HG03565 (cell line): ENCODE measurements at regions not wholly inside any gene's neighbourhood (a gene's known extent, or its start where the extent isn't known, plus 50 kb on each side); places are given as distances from the start of the nearest gene placed in this dataset.
A peak's percentile ranks its signal among the peaks of the same experiment; 100 is the strongest.
"Not testable (repeated sequence)": the region's sequence is repeated elsewhere in the genome, so short reads cannot be mapped to it uniquely, and the experiment has no call there.

ENCODE experiments used
- ATAC-seq: cut with Tn5 transposase; IDR thresholded peaks from one replicate; pipeline ENCODE4 v1.9.1; 2021; ENCODE audit warnings: mild to moderate bottlenecking, moderate library complexity; ENCODE audit not compliant: unreplicated experiment

DNA sequence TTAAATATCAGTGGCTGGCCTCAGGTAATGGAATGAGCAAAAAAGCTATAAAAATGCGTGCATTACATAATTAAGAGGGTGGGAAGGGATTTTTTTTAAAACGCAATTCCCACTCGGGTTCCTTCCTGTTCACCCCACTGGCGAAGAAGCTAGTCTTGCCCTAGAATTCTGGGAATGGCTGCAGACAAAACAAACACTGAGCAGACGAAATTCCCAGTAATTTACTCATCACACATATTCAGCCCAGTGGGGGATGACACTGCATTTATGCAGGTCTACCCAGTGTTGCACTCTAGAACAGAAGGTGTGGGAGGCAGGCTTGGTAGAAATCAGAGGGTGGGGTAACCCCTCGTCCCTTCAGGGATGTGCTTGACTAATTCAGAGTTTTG lies 2695.0 kb upstream of the DEFB115 start:
- no peak for ATAC-seq

DNA sequence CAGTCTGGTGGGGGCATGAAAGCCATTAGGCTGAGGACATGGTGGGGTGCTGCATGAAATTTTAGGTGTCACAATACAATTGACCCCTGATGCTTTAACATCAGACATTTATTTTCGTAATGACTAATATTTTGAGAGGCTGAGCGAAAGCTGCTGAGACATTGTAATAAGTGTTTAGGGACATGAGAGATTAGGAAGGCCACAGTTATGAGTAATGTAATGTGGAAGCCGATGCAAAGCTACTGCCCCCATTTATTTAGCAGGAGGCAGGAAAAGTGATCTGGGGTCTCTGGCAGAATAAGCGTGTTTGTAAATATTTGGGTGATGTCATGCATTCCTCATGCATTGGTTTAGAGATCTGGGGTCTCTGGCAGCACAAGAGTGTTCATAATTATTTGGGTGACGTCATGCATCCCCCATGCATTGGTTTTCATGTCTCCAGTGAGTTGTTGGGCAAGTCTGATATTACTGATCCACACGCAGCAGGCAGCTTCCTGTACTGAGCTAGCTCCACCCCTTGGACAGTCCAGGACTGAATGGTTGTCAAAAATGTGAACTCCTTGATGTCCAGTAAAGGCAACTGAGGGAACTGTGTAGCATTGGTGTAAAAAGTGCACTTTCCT lies 2694.5 kb upstream of the DEFB115 start:
- not testable (repeated sequence) for ATAC-seq

DNA sequence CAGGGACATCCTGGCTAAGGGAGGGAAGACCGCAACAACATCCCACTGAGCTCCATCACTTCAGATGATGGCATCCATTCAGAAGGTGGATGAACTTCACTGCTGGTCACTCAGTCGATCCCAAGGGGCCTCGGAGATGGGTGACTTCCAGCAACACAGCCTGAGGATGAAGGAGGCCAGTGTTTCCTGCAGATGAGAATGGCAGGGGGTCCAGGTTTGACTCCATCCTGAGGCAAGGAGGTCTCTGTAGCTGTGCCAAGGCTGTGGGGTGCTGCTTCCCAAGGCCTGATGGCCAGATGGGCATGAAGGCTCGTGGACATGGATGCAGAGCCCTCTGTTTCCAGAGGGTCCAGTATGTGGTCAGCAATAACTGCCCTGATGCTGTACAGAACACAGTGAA lies 2693.4 kb upstream of the DEFB115 start:
- not testable (repeated sequence) for ATAC-seq

DNA sequence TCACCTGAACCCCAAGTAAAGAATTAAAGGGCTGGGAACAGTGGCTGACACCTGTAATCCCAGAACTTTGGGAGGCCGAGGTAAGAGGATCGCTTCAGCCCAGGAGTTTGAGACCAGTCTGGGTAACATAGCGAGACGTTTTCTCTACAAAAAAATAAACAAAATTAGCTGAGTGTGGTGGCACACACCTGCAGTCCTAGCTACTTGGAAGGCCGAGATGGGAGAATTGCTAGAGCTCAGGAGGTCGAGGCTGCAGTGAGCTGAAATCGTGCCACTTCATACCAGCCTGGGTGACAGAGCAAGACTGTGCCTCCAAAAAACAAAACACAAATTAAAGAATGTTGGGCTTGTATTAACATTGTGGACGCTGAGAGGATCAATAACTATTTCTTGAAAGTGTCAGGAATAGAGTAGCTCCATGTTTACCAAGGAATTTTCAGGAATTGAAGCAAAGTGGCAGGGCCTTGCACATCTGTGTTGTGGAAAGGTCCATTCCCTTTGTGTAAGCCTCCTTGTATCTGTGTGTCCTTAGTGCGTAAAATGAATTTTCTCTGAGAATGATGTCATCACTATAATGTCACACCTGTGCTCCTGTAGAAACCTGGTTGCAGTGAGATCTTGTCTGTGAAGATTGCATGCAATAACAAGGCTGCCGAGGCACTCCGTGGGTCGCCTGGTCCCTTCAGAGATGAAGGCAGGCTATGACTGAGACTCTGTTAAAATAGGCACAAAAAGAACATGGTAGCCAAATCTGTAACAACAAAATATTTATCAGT lies 2692.6 kb upstream of the DEFB115 start:
- not testable (repeated sequence) for ATAC-seq

DNA sequence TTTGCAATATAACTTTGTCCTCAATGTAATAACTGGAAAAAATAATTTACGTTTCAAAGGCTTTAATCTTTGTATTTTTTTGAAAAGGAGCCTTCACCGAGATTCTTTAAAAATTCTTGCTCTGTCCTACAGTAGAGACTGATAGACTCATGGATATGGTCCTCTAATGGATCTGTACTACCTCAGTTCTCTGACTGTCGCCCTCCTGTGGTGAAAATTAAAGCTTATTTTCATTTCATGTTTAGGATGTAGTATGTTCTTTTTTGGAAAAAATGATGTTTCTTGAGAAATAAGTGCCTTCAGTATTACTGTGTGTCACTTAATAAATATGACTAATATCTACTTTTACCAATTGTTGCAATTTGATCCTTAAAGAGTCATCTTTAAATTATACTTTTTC lies 2681.5 kb upstream of the DEFB115 start:
- ATAC-seq, result not testable (repeated sequence)

DNA sequence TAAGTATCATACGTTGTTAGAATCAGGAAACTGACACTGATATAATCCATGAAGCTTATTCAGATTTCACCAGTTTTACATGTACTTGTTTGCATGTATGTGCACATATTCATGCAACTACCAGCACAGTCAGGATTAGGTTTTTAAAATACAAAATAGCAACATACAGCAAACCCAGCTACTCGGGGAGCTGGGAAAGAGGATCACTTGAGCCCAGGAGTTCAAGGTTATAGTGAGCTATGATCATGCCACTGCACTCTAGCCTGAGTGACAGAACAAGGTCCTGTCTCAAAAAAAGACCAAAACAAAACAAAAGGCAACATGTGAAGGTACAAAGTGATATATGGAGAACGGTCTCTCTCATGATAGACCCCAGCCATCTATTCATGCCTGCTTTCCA lies 2665.8 kb upstream of the DEFB115 start:
- ATAC-seq, result not testable (repeated sequence)

DNA sequence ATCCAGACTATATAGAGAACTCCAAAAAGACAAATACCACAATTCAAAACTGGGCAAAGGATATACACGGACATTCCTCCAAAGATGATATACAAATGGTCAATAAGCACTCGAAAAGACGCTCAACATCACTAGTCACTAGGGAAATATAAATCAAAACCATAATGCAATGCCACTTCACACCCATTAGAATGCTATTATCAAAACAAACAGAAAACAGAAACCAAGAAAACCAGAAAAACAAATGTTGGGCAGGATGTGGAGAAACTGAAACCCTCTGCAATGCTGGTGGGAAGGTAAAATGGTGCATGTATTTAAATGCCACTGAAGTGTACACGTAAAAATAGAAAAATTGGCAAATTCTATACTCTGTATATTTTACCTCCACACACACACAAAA lies 2664.1 kb upstream of the DEFB115 start:
- ATAC-seq, result not testable (repeated sequence)

DNA sequence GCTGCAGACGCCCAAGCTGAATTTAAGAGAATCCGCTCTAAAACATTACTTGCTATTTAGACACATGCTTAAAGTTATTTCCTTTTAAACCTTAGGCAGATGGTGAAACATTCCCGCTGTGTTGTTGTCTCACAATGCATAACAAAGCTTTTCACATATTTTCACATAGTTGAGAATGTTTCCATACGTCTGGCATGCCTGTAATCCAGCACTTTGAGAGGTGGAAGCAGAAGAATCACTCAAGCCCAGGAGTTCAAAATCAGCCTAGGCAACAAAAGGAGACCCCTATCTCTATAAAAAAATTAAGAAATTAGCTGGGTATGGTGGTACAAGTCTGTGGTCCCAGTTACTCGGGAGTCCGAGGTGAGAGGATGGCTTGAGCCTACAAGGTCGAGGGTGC lies 2663.0 kb upstream of the DEFB115 start:
- ATAC-seq, result not testable (repeated sequence)

DNA sequence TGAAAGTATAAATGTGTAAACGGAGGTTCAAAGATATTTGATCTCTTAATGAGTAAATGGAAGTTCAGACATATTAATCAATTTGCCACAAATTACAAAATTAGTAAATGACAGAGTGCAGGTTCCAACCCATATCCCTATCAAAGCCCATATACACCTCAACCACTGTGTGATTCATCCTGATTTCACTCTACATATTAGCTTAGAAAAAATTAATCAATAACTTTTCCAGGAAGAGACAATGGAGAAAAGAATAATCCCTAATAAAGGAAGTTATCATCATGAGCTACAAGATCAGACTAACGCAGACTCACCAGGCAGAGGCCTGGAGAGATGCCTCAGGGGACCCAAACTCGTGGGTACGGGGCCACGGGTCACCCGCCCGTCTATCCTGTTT lies 2655.5 kb upstream of the DEFB115 start:
- ATAC-seq, result not testable (repeated sequence)

DNA sequence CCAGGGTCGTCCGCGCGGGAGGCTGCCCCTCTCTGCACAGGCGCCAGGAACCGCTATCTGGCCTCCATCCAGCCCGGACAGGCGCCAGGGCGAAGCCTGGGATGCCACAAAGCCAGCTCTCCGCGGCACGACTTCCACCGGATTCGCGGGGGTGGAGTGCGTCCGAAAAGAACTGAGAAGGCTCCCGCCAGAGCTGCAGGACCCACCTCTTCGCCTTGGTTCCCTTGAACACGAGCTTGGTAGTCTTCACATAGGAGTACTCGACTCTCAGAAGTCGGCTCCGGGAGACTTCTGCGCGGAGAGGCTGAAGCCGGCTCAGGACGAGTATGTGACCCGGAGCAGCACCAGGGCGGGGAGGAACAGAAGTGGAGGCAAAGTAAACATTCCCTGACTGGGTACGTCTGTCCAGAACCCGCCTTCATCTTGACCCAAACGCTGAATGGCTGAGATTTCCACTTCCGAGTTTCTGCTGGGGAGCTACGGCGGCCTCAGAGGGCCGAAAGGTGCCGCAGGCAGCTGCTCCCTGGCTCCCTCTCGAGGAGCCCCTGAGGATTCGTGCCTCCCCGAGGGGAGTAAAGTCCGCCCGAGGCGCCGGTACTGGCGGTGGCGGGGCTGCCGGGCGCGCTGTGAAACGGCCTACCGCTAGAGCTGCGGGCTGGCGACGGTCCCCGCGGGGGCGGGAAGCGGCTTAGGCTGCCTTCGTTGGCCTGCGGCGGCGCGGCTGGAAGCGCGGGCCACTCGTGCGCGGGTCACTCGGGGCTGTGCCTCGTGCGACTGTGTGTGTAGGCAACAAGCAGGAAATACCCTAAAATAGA lies 2654.9 kb upstream of the DEFB115 start:
- ATAC-seq, result peak; percentile 100

DNA sequence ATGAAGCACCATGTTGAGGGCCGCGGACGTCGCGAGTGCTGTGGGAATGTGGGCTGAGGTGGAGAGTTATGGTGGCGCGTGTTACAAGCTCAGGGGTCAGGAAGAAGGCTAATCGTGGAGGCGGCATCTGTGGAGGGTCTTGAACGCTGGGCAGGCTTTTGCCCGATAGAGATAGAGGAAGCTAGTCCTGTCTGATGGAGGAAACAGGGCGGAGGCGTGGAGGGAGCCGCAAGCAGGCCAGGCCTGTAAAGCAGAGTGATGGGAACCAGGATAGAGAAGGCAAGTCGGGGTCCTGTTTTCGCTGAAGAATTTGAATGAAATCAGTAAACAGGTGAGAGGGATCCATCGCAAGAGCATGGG lies 2654.3 kb upstream of the DEFB115 start:
- ATAC-seq, result not testable (repeated sequence)

DNA sequence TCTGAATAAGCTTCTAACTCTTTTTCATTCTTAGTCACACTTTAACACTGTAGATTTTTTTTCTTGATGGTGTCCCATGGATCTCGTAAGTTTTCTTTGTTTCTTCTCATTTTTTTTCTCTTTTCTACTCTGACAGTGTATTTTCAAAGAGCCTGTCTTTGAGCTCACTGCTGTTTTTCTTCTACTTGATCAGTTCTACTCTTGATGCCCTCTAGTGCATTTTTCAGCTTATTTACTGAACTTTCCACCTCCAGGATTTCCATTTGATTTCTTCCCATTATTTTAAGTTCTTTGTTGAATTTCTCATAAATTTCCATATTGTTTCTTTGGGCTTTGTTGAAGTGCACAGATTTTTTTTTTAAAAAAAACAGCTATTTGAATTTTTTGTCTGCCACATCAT lies 2641.1 kb upstream of the DEFB115 start:
- ATAC-seq, result no peak

DNA sequence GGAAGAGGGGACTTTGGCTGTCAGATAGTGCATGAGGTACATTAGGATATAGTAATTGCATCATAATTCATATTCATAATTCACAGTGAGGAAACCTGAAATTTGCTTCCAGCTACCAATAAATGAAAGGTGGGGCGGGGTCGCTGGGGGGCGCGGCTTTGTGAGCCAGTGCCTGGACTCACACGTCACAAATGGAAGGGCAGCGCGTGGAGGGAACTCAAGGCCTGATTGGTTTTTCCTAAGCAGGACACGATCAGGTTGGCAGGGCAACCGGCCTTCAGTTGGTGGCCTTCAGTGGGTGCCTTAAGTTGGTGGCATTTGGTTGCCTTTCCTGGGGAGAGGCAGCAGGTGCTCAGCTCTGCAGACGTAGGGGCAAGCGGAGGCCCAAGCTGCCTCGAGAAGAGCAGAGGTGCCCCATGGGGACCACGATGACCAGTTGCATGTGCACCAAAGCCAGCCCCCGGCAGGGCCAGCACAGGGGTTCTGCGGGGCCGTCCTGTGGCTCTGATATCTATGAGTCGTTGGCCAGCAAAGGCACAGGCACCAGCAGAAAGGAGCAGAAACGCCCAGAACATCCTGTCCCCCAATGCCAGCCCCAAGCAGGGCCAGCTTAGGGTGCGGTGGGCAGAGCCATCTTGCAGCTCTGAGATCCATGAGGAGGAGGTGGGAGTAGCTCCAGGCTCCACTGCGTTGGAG lies 2637.4 kb upstream of the DEFB115 start:
- not testable (repeated sequence) for ATAC-seq

DNA sequence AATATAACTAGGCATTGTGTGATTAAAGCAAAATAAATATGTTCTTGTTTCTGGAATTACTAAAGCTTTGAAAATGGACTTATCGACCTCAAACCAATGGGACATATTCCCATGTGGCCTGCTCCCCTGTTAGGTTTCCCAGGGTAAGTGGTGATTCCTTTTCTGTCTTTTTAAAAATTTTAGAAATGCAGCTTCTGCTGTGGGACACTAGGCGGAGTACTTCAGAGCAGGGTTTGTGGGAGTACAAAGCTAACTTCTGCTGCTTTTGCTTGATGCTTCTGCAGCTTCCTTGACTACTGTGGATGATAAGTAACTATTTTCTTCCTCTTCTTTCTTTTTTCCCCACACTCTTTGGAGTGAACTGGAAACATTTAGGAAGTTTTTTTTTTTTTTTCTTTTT lies 2632.4 kb upstream of the DEFB115 start:
- not testable (repeated sequence) for ATAC-seq

DNA sequence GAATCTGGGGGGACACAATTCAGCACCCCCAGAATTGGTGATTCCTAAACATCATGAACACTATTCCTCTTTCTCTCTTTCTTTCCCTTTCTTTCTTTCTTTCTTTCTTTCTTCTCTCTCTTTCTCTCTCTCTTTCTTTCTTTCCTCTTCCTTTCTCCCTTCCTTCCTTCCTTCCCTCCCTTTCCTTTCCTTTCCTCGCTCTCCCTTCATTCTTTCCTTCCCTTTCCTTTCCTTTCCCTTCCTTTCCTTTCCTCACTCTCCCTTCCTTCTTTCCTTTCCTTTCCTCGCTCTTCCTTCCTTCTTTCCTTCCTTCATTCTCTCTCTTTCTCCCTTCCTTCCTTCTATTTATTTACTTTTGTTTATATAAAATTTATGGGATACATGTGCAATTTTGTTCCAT lies 2616.6 kb upstream of the DEFB115 start:
- not testable (repeated sequence) for ATAC-seq
